CD4-positive, alpha-beta T cell (primary cell): ENCODE measurements at regions not wholly inside any gene's neighbourhood (a gene's known extent, or its start where the extent isn't known, plus 50 kb on each side); places are given as distances from the start of the nearest gene placed in this dataset.

Source experiments
- ATAC-seq: fragments of 200-7000 bp; cut with Tn5 transposase; one replicate; pipeline ENCODE4 v1.10.0; 2022; ENCODE audit warnings: mild to moderate bottlenecking; ENCODE audit not compliant: poor library complexity
- CTCF ChIA-PET: fragments of 350-600 bp; sonication (Branson Sonifier 250); formaldehyde crosslinking; loops from one replicate; lab custom pipeline; 2021; ENCODE audit warnings: antibody characterized with exemption, inconsistent platforms; lab: Charles Lee
- POLR2A ChIA-PET: fragments of 350-600 bp; sonication (Branson Sonifier 250); formaldehyde crosslinking; loops from one replicate; lab custom pipeline; 2021; ENCODE audit warnings: antibody characterized with exemption, inconsistent platforms; lab: Charles Lee
- DNase-seq, 14 experiments: peaks; one replicate each; pipeline ENCODE4 v3.0.0-alpha.2; 2013 to 2020; ENCODE audit warnings: mixed read lengths in 2 of 14
- H3K27ac ChIP-seq, 2 donors: one replicate each; pipeline versions ENCODE4 v1.5.1 to v1.7.0; 2013; ENCODE audit warnings: low read length in 2 of 2, low read depth in 1 of 2, mild to moderate bottlenecking in 1 of 2
- H3K27me3 ChIP-seq, 2 experiments: 1 replicate in 1 of 2; 2 replicates in 1 of 2; pipeline versions ENCODE4 v1.6.1 to v1.7.0; 2013; ENCODE audit warnings: low read length in 2 of 2, control low read depth in 1 of 2, mild to moderate bottlenecking in 1 of 2, moderate library complexity in 1 of 2; ENCODE audit not compliant: insufficient read depth in 2 of 2, control insufficient read depth in 1 of 2
- H3K36me3 ChIP-seq: one replicate; pipeline ENCODE4 v1.6.1; 2013; ENCODE audit warnings: low read length, control low read depth; ENCODE audit not compliant: insufficient read depth
- H3K4me1 ChIP-seq: one replicate; pipeline ENCODE4 v1.6.1; 2013; ENCODE audit warnings: low read length, control low read depth; ENCODE audit not compliant: insufficient read depth
- H3K4me3 ChIP-seq: one replicate; pipeline ENCODE4 v1.5.1; 2013; ENCODE audit warnings: mild to moderate bottlenecking, low read length, moderate library complexity
- H3K9me3 ChIP-seq, 2 experiments: 1 replicate in 1 of 2; 2 replicates in 1 of 2; pipeline versions ENCODE4 v1.6.1 to v1.7.0; 2013; ENCODE audit warnings: low read length in 2 of 2, mild to moderate bottlenecking in 2 of 2, control low read depth in 1 of 2, moderate library complexity in 1 of 2; ENCODE audit not compliant: control insufficient read depth in 1 of 2, insufficient read depth in 1 of 2
- H3K27ac Mint-ChIP-seq: one replicate; pipeline ENCODE4 v1.8.0; 2020; ENCODE audit warnings: mixed read lengths
- H3K27me3 Mint-ChIP-seq: one replicate; pipeline ENCODE4 v1.8.0; 2021; ENCODE audit warnings: mixed read lengths
- H3K36me3 Mint-ChIP-seq: one replicate; pipeline ENCODE4 v1.8.0; 2021; ENCODE audit warnings: low read depth, mixed read lengths
- H3K4me1 Mint-ChIP-seq: one replicate; pipeline ENCODE4 v1.8.0; 2021; ENCODE audit warnings: low read depth, mixed read lengths
- H3K4me3 Mint-ChIP-seq: one replicate; pipeline ENCODE4 v1.8.0; 2020; ENCODE audit warnings: mild to moderate bottlenecking, mixed read lengths
- H3K9me3 Mint-ChIP-seq: one replicate; pipeline ENCODE4 v1.8.0; 2020; ENCODE audit warnings: mixed read lengths
- CTCF ChIP-seq: fragments of 200-600 bp; IDR thresholded peaks from one replicate; pipeline ENCODE4 v1.8.0; 2022; ENCODE audit warnings: antibody characterized with exemption, mild to moderate bottlenecking
- intact Hi-C, 2 experiments: fragments of 100-400 bp; cut with DNase I in 1 of 2; cut with micrococcal nuclease in 1 of 2; formaldehyde crosslinking; loops; one replicate each; pipeline versions ENCODE4 v1.15.1 to v1.9.0; 2023 to 2025; cut with DNase I, micrococcal nuclease

- ATAC-seq (no peak), DNase-seq (no peak)
- no peak overlapping the region for H3K27ac Mint-ChIP-seq
- ChIA-PET POLR2A (no interaction called here), CTCF (no interaction called here)
- TF ChIP-seq CTCF = no peak
- Histone ChIP-seq H3K4me1 (no peaks in the 10 kb centered on the region), H3K36me3 (no peaks in the 10 kb centered on the region), H3K27ac (no peak overlapping the region), H3K27me3 (no peaks in the 10 kb centered on the region), H3K9me3 (no peaks in the 10 kb centered on the region), H3K4me3 (no peak overlapping the region)
- no peaks in the 10 kb centered on the region for H3K4me1 Mint-ChIP-seq
- no peaks in the 10 kb centered on the region for H3K27me3 Mint-ChIP-seq
- H3K4me3 Mint-ChIP-seq = no peak overlapping the region
- H3K36me3 Mint-ChIP-seq = no peaks in the 10 kb centered on the region
- intact Hi-C loops = no loop called here
- H3K9me3 Mint-ChIP-seq = no peaks in the 10 kb centered on the region
Observed at GRCh38 chr18:37702841-37703240, 137.2 kb upstream of the CELF4 start.

DNA sequence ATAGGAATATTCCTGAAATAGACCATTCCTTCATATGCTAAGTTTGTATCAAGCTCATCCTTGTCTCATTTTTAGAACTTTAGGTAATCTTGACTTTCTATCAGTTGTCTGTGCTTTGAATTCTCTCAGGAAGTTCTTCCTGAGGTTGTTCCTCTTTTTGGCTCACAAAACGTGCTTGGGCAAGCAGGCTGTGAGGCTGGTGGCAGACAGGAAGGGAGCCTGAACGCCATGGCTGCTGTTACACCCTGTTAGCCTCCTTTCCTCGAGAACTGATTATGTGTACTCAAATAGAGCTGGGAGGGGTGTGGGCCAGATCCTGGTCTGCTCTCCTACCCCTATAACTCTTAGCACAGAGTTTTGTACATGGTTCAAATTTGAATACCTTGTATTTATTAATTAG, 136.4 kb upstream of the CELF4 start:
- Mint-ChIP-seq H3K4me1 (no peaks in the 10 kb centered on the region), H3K9me3 (no peaks in the 10 kb centered on the region), H3K36me3 (no peaks in the 10 kb centered on the region), H3K4me3 (no peak overlapping the region), H3K27me3 (no peaks in the 10 kb centered on the region), H3K27ac (no peak overlapping the region)
- TF ChIP-seq CTCF = no peak
- ATAC-seq = no peak
- Histone ChIP-seq H3K27me3 (no peaks in the 10 kb centered on the region), H3K36me3 (no peaks in the 10 kb centered on the region), H3K4me1 (no peaks in the 10 kb centered on the region), H3K9me3 (no peaks in the 10 kb centered on the region), H3K4me3 (no peak overlapping the region), H3K27ac (no peak overlapping the region)
- intact Hi-C loops = no loop called here
- DNase-seq = no peak
- POLR2A ChIA-PET = no interaction called here
- CTCF ChIA-PET = no interaction called here

GRCh38 chr18:37698508-37699040, 133.0 kb upstream of the CELF4 start:
- Histone ChIP-seq H3K9me3 (no peaks in the 10 kb centered on the region), H3K4me3 (no peak overlapping the region), H3K4me1 (no peaks in the 10 kb centered on the region), H3K36me3 (no peaks in the 10 kb centered on the region), H3K27me3 (no peaks in the 10 kb centered on the region), H3K27ac (no peak overlapping the region)
- H3K4me1 Mint-ChIP-seq = no peaks in the 10 kb centered on the region
- ChIA-PET CTCF (no interaction called here), POLR2A (no interaction called here)
- no peaks in the 10 kb centered on the region for H3K27me3 Mint-ChIP-seq
- H3K9me3 Mint-ChIP-seq = no peaks in the 10 kb centered on the region
- intact Hi-C loops = no loop called here
- TF ChIP-seq CTCF = no peak
- H3K36me3 Mint-ChIP-seq = no peaks in the 10 kb centered on the region
- H3K4me3 Mint-ChIP-seq = no peak overlapping the region
- no peak overlapping the region for H3K27ac Mint-ChIP-seq
- no peak for ATAC-seq
- no peak for DNase-seq
